Natural killer cell treated with Interleukin-12 subunit alpha and Interleukin-12 subunit beta and Interleukin-15 and Interleukin-18, amount 100 ng/mL, for 72 hours (primary cell): ENCODE measurements at regions not wholly inside any gene's neighbourhood (a gene's known extent, or its start where the extent isn't known, plus 50 kb on each side); places are given as distances from the start of the nearest gene placed in this dataset.

Source experiments
- ATAC-seq, 2 donors: fragments of 150-1000 bp; cut with Tn5 transposase in 1 of 2; sonication (Bioruptor Pico), chemical (Tn5 transposase) in 1 of 2; 2 replicates each; pipeline ENCODE4 v1.10.0; 2021
- DNase-seq: peaks from one replicate; pipeline ENCODE4 v3.0.0; 2022; ENCODE audit warnings: low spot score
- H3K27ac Mint-ChIP-seq, 2 donors: 1 replicate in 1 of 2; 2 replicates in 1 of 2; pipeline ENCODE4 v1.8.0; 2022; ENCODE audit warnings: mixed read lengths in 2 of 2, mild to moderate bottlenecking in 1 of 2, moderate library complexity in 1 of 2
- H3K27me3 Mint-ChIP-seq, 2 donors: 1 replicate in 1 of 2; 2 replicates in 1 of 2; pipeline ENCODE4 v1.8.0; 2022; ENCODE audit warnings: mixed read lengths in 2 of 2
- H3K36me3 Mint-ChIP-seq: one replicate; pipeline ENCODE4 v1.8.0; 2022; ENCODE audit warnings: mixed read lengths
- H3K4me1 Mint-ChIP-seq, 2 donors: 1 replicate in 1 of 2; 2 replicates in 1 of 2; pipeline ENCODE4 v1.8.0; 2022; ENCODE audit warnings: low read depth in 2 of 2, mixed read lengths in 2 of 2, mild to moderate bottlenecking in 1 of 2
- H3K4me3 Mint-ChIP-seq: one replicate; pipeline ENCODE4 v1.8.0; 2022; ENCODE audit warnings: mixed read lengths
- H3K9me3 Mint-ChIP-seq: 2 replicates; pipeline ENCODE4 v1.8.0; 2022; ENCODE audit warnings: mixed read lengths

DNA sequence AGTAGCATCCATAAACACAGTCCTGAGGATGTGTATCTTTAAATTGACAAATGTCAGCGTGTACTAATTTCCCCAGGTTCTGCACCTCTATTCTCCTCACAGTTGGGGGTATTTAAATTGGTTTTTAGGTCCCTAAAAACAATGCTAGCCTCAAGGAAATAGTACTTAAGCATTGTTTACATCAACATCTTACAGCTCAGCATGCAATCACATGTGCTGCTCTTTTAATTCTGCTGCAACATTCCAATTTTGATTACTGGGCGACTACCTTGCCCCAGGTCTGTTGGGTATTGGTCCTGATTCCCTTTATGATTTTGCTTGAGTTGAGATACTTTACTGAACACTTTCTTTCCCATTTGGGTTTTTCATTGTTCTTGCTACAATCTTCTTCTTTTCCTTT lies 616.6 kb downstream of the CCER1 start:
- no peak overlapping the region for H3K4me3 Mint-ChIP-seq
- ATAC-seq (no peak), DNase-seq (no peak)
- no peak overlapping the region for H3K27ac Mint-ChIP-seq
- H3K27me3 Mint-ChIP-seq: no peaks in the 10 kb centered on the region
- H3K4me1 Mint-ChIP-seq: no peaks in the 10 kb centered on the region
- no peaks in the 10 kb centered on the region for H3K36me3 Mint-ChIP-seq
- H3K9me3 Mint-ChIP-seq: no peaks in the 10 kb centered on the region

DNA sequence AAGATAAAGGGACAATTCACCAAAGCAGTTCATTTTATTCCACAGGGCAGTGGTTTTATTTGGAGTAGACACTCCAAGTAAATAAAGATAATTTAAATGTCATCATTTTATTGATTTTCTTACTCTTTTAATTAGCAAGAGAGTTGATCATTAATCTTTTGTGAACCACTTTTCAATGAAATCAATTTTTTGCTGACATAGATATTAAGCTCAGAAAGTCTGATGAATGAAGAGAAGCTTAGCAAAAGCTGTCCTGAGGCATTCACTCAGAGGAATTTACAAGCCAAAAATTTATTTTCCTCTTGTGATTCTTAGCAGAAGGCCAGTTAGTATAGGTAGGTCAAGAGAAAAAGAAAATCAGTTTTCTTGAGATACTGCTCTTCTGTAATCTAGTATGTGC lies 618.0 kb downstream of the CCER1 start:
- Mint-ChIP-seq H3K9me3 (peaks cover 3% of the 10 kb centered on the region), H3K27me3 (no peaks in the 10 kb centered on the region), H3K4me3 (no peak overlapping the region), H3K4me1 (no peaks in the 10 kb centered on the region), H3K27ac (no peak overlapping the region), H3K36me3 (no peaks in the 10 kb centered on the region)
- DNase-seq (no peak), ATAC-seq (no peak)

DNA sequence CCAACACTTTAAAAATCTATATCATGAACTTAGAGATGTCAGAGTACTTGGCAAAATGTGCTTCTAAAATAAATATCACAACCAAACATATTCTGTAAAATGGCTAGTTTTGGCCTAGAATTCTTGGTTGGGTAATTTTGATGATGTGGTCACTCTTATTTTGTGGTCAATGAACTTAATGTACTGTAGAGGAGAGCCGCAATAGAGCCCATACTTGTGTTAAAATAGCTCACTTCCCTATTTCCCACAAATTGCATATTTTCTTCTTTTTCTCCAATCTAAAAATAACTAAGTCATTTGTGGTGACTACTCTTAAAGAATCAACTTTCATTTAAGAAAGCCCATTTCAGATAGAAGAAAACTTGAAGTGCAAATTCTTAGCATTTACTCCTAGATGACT lies 619.4 kb downstream of the CCER1 start:
- ATAC-seq: no peak
- no peaks in the 10 kb centered on the region for H3K27me3 Mint-ChIP-seq
- no peak for DNase-seq
- H3K4me1 Mint-ChIP-seq: no peaks in the 10 kb centered on the region
- H3K9me3 Mint-ChIP-seq: peaks cover 8% of the 10 kb centered on the region
- no peak overlapping the region for H3K27ac Mint-ChIP-seq
- no peak overlapping the region for H3K4me3 Mint-ChIP-seq
- no peaks in the 10 kb centered on the region for H3K36me3 Mint-ChIP-seq

DNA sequence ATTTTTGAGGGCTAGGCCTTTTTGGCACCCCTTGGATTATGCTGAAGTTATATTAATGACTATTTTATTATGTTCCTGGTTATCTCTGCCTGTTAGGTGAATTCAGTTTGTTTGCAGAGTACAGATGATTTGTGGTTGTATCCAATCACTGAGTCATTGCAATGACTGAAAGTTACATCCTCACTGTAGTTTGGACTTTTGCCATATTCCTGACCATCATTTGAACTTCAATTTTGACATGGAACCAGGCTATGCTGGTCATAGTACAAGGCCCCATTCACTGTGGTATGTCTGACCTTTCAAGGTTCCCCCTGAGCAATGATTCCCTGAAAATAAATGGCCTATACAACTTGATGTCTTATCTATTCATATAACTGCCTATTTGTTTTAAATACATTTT lies 621.0 kb downstream of the CCER1 start:
- Mint-ChIP-seq H3K9me3 (peaks cover 11% of the 10 kb centered on the region), H3K4me3 (no peak overlapping the region), H3K27me3 (no peaks in the 10 kb centered on the region), H3K27ac (no peak overlapping the region), H3K36me3 (no peaks in the 10 kb centered on the region), H3K4me1 (no peaks in the 10 kb centered on the region)
- no peak for ATAC-seq
- DNase-seq: no peak

DNA sequence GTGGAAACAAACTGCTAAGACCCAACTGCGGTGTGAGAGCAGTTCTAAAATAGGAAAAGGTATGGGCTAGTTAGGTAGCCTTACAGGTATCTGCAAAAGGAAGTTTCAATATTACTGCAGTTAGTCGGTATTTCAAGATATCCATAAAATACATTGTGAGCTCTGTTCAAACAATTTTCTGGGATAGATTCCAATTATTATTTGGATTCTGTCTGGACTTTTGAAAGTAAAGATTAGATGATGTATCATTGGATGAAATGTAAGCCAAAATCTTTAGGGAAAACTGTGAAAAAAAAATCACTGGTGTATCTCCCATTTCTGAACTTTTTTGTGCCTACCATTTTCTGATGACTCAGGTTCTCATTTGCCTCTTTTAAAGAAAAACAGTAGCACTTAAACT lies 621.6 kb downstream of the CCER1 start:
- DNase-seq: no peak

DNA sequence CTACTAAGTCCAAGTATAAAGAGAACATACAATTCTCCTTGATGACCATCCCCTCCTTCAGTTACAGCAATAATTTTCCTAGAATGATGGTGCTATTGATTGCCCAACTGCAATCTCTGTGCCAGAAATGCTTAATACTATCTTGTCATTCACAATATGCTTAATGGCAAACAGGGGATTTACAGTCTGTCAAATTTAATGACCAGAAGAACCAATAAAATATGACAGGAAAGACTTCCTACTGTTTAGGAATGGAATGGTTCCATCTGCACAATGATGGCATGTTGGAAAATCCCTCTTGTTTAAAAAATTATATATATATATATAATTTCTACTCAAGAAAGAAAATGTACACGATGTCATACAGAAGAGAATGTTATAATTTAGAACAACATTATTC lies 623.2 kb downstream of the CCER1 start:
- no peak for DNase-seq
- Mint-ChIP-seq H3K4me1 (no peaks in the 10 kb centered on the region), H3K27ac (no peak overlapping the region), H3K36me3 (no peaks in the 10 kb centered on the region), H3K9me3 (peaks cover 11% of the 10 kb centered on the region), H3K4me3 (no peak overlapping the region), H3K27me3 (no peaks in the 10 kb centered on the region)
- no peak for ATAC-seq

More for the DNA sequence above, 621.6 kb downstream of the CCER1 start:
- ATAC-seq: no peak
- Mint-ChIP-seq H3K27me3 (no peaks in the 10 kb centered on the region), H3K4me3 (no peak overlapping the region), H3K36me3 (no peaks in the 10 kb centered on the region), H3K27ac (no peak overlapping the region), H3K4me1 (no peaks in the 10 kb centered on the region), H3K9me3 (peaks cover 11% of the 10 kb centered on the region)

DNA sequence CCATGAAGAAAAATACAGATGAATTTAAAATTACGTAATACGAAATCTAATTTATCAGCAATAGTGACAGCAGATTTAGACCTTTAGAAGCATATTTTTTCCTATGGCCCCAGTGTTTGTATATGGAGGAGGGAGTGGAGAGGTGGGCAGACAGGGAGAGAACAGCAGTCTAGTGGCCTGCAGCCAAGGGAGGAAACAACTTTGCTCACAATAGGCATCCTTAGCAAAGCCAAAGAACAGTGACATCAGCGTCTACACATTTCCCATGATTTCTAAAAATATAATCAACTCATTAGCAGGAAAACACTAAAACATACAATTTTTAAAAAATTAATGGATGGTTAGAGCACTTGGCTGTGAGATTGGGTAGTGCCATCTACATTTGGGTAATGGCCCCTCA lies 622.6 kb upstream of the ATP2B1 start:
- H3K27me3 Mint-ChIP-seq: no peaks in the 10 kb centered on the region
- H3K9me3 Mint-ChIP-seq: peaks cover 11% of the 10 kb centered on the region
- ATAC-seq (no peak), DNase-seq (no peak)
- no peak overlapping the region for H3K4me3 Mint-ChIP-seq
- H3K4me1 Mint-ChIP-seq: no peaks in the 10 kb centered on the region
- no peak overlapping the region for H3K27ac Mint-ChIP-seq
- H3K36me3 Mint-ChIP-seq: no peaks in the 10 kb centered on the region

DNA sequence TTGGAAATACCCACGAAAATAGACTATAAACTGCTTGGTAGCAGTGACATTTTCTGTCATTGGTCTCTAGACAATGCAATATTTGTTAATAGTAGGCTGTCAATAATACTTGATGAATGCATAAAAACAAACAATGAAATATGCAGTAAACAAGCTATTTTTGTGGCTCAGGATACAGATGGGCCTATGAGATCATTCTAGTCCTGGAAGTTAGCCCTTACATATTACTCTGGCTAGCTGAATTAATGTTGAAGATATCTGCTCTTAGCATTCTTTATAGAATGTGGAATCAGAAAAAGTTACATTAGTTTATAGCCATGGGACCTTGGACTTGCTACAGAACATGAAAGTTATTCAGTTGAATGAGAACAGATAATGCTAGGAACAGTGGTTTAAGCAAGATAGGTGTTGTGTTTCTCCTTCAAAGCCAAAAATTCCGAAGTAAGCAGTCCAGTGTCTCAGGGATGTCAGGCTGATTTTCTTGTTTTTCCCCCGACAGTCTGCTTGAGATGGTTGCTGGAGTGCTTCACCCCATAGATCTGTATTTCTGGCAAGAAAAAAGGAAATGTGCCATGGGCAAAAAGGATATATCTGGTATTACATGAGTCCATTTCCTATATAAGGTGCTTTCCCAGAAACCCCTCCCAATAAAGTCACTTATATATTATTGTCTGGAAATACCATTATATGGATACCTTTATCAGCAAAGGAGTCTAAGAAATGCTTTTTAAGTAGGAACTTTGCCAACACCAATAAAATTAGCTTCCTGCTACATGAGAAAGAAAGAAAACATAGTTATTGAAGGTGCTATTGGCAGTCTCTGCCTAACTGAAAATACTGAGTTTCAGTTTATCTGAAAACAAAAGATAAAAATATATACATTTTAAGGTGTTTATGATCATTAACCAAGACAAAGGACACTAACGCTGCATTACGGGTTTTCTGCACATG lies 619.4 kb upstream of the ATP2B1 start:
- ATAC-seq: no peak
- no peak overlapping the region for H3K4me3 Mint-ChIP-seq
- no peak overlapping the region for H3K27ac Mint-ChIP-seq
- no peaks in the 10 kb centered on the region for H3K36me3 Mint-ChIP-seq
- DNase-seq: no peak
- no peaks in the 10 kb centered on the region for H3K4me1 Mint-ChIP-seq
- H3K9me3 Mint-ChIP-seq: peaks cover 11% of the 10 kb centered on the region
- no peaks in the 10 kb centered on the region for H3K27me3 Mint-ChIP-seq

DNA sequence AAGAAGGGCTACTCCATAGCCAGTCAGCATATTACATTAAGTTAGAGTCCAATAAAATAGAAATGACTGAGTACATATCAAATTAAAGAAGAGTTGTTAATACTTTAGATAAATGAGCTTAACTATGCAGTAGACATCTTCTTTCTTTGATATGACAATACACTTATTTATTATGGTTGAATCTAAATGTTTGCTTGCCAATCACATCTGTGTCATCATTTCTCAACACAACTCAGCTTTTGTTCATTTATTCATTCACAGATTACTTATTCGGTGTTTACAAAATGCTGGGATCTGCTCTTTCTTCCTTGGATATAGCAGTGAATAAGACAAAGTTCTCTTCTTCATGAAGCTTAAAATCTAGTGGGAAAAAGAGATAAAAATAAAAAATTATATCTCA lies 614.6 kb upstream of the ATP2B1 start:
- H3K27me3 Mint-ChIP-seq: no peaks in the 10 kb centered on the region
- no peaks in the 10 kb centered on the region for H3K36me3 Mint-ChIP-seq
- H3K27ac Mint-ChIP-seq: no peak overlapping the region
- ATAC-seq (no peak), DNase-seq (no peak)
- no peaks in the 10 kb centered on the region for H3K4me1 Mint-ChIP-seq
- H3K9me3 Mint-ChIP-seq: no peaks in the 10 kb centered on the region
- H3K4me3 Mint-ChIP-seq: no peak overlapping the region

DNA sequence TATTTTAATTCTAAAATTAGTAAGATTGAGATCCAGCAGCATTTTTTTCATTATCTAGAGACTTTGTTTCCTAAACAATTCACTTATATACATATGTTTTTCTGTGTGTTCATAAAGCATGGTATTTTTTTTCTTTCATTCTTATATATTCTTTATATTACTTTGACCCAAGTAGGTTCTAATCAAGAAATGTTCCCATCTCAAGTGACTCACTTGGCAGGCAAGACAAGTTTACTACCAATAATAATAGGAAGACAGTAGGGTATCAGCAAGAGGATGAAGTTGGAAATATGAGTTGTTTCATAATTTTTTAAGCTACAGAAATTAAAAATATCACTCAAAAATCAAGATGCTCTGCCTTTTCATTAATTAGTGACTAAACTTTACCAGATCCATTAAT lies 613.4 kb upstream of the ATP2B1 start:
- no peak overlapping the region for H3K4me3 Mint-ChIP-seq
- DNase-seq: no peak
- H3K36me3 Mint-ChIP-seq: no peaks in the 10 kb centered on the region
- no peaks in the 10 kb centered on the region for H3K4me1 Mint-ChIP-seq
- no peak for ATAC-seq
- no peak overlapping the region for H3K27ac Mint-ChIP-seq
- H3K27me3 Mint-ChIP-seq: no peaks in the 10 kb centered on the region
- no peaks in the 10 kb centered on the region for H3K9me3 Mint-ChIP-seq

DNA sequence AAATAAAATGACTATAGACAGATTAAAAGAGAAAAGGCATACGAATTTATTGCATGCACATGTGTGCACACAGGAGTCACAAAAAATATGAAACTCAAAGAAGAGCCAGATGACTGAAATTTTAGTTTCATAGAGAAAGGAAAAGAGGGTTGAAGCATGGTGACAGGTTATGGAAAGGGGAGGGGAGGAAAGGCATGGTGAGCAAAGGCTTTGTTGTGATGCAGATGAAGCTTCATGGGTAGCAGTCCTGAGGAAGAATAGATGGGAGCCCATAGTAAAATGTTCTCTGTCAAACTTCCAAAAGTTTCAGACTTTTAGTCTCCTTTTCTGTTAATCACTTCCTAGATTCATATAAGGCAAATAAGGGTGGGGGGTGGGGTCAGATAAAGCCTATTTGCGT lies 612.7 kb upstream of the ATP2B1 start:
- no peak overlapping the region for H3K27ac Mint-ChIP-seq

DNA sequence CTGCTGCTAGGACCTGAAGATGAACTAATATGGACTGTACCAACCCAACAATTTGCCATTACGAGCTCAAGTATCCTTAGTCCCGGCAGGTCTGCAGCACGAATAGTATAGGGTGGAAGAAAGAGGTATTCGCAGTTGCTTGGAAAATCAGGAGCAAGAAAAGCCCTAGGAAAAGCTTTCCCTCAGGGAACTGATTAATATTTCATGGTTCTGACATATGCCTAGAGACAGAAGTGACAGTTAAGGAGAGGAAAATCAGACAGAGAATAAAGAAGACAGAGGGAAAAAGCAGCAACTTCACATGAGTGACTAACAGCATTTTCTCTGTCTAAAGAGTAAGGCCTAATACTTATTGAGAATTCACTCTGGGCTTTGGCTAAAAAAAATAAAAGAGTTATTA lies 602.9 kb upstream of the ATP2B1 start:
- no peak overlapping the region for H3K27ac Mint-ChIP-seq
- H3K4me1 Mint-ChIP-seq: no peaks in the 10 kb centered on the region
- peaks cover 3 to 12% of the 10 kb centered on the region in 2 donors for H3K27me3 Mint-ChIP-seq
- H3K36me3 Mint-ChIP-seq: no peaks in the 10 kb centered on the region
- H3K4me3 Mint-ChIP-seq: no peak overlapping the region
- no peaks in the 10 kb centered on the region for H3K9me3 Mint-ChIP-seq
- ATAC-seq: no peak
- DNase-seq: no peak

More for the DNA sequence above, 612.7 kb upstream of the ATP2B1 start:
- no peaks in the 10 kb centered on the region for H3K36me3 Mint-ChIP-seq
- H3K4me1 Mint-ChIP-seq: no peaks in the 10 kb centered on the region
- no peak for ATAC-seq
- no peaks in the 10 kb centered on the region for H3K9me3 Mint-ChIP-seq
- no peak for DNase-seq
- H3K4me3 Mint-ChIP-seq: no peak overlapping the region
- H3K27me3 Mint-ChIP-seq: no peaks in the 10 kb centered on the region

DNA sequence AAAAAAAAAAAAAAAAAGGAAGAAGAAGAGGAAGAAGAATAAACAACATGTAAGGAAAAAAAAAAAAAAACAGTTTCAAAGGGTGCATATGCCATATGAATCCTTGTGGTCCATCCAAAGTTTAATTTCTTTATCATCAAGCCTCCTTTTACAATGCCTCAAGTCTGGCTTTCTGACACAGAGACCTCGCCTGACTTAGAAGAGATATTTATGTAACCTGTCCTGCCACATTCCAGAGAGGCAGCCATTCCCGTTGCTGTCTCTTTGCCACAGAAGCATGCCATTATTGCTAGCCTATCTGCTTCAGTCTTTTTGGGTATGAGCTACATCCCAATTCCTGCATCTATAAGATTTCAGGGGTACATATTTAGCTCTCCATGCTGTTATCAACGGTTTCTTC lies 596.7 kb upstream of the ATP2B1 start:
- H3K9me3 Mint-ChIP-seq: no peaks in the 10 kb centered on the region
- no peak overlapping the region for H3K27ac Mint-ChIP-seq
- no peak for ATAC-seq
- no peak for DNase-seq
- no peak overlapping the region for H3K4me3 Mint-ChIP-seq
- H3K36me3 Mint-ChIP-seq: no peaks in the 10 kb centered on the region
- peaks cover 3 to 12% of the 10 kb centered on the region in 2 donors for H3K27me3 Mint-ChIP-seq
- H3K4me1 Mint-ChIP-seq: no peaks in the 10 kb centered on the region

DNA sequence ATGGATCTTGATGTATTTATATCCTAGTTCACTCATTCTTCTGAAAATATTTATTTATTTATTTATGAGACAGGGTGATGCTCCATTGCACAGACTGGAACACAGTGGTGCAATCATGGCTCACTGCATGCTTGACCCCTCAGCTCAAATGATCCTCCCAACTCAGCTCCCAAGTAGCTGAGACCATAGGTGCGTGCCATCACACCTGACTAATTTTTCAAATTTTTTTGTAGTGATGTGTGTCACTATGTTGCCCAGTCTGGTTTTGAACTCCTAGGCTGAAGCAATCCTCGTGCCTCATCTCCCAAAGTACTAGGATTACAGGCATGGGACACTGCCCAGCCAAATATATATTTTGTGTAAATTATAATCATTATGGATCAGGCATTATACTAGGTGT lies 595.6 kb upstream of the ATP2B1 start:
- Mint-ChIP-seq H3K27ac (no peak overlapping the region), H3K27me3 (peaks cover 3 to 12% of the 10 kb centered on the region in 2 donors), H3K4me1 (peaks cover 0 to 5% of the 10 kb centered on the region in 2 donors), H3K9me3 (no peaks in the 10 kb centered on the region), H3K4me3 (no peak overlapping the region), H3K36me3 (no peaks in the 10 kb centered on the region)
- ATAC-seq (no peak), DNase-seq (no peak)

DNA sequence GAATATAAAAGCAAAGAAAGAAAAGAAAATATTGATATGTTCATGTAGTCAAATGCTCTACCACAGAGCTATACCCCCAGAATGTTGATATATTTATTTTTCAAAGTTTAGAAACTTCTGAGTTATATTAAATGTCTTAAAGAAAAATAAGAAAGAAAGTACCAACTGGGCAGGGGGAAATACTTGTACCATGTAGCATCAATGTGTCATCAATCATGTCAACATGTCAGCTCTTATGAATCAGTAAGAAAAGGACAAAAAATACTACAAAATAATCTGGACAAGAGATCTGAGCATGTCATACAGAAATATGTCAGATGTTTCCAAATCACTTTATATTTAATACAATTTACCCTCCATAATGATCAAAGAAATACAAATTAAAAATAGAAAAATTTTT lies 595.1 kb upstream of the ATP2B1 start:
- ATAC-seq (no peak), DNase-seq (no peak)
- Mint-ChIP-seq H3K4me3 (no peak overlapping the region), H3K4me1 (peaks cover 1 to 7% of the 10 kb centered on the region in 2 donors), H3K27me3 (peaks cover 3 to 12% of the 10 kb centered on the region in 2 donors), H3K36me3 (no peaks in the 10 kb centered on the region), H3K27ac (no peak overlapping the region), H3K9me3 (no peaks in the 10 kb centered on the region)
